OCI-LY7 (cell line): ENCODE measurements at regions not wholly inside any gene's neighbourhood (a gene's known extent, or its start where the extent isn't known, plus 50 kb on each side); places are given as distances from the start of the nearest gene placed in this dataset.

Source experiments
- BruUV-seq: library from RNA; stranded (reverse); fragments of 400-500 nt; replicated peaks from 2 replicates; lab custom pipeline; 2021; lab: Mats Ljungman, UMichigan
- CTCF ChIA-PET: fragments of 300-600 bp; sonication (Branson Sonifier 250); formaldehyde crosslinking; loops from one replicate; lab custom pipeline; 2022; ENCODE audit warnings: antibody characterized with exemption; ENCODE audit not compliant: unreplicated experiment; lab: Charles Lee
- POLR2A ChIA-PET: fragments of 300-600 bp; sonication (Branson Sonifier 250); formaldehyde crosslinking; loops from one replicate; lab custom pipeline; 2022; ENCODE audit warnings: antibody characterized with exemption; lab: Charles Lee
- DNase-seq: peaks from one replicate; pipeline ENCODE4 v3.0.0-alpha.2; 2015; ENCODE audit warnings: low spot score
- H2AFZ ChIP-seq: fragments of 200-600 bp; sonication (generic), shearing (Covaris generic); 2 replicates; pipeline ENCODE4 v1.6.1; 2014; ENCODE audit warnings: mild to moderate bottlenecking, antibody characterized with exemption, low read length, moderate library complexity
- H3K27ac ChIP-seq: fragments of 200-600 bp; sonication (generic); 2 replicates; pipeline ENCODE4 v1.5.1; 2014; ENCODE audit warnings: mixed run types, low read depth, mild to moderate bottlenecking, moderate library complexity, low read length, inconsistent platforms; ENCODE audit not compliant: poor library complexity, severe bottlenecking
- H3K36me3 ChIP-seq: fragments of 200-600 bp; sonication (generic); 2 replicates; pipeline ENCODE4 v1.6.1; 2014; ENCODE audit warnings: mild to moderate bottlenecking, antibody characterized with exemption, low read length, moderate library complexity, mixed read lengths; ENCODE audit not compliant: insufficient read depth
- H3K4me1 ChIP-seq: fragments of 200-600 bp; sonication (generic); 2 replicates; pipeline ENCODE4 v1.5.1; 2014; ENCODE audit warnings: mild to moderate bottlenecking, low read length; ENCODE audit not compliant: insufficient read depth, poor library complexity, severe bottlenecking
- H3K4me2 ChIP-seq: fragments of 200-600 bp; sonication (generic); 2 replicates; pipeline ENCODE4 v1.6.1; 2014; ENCODE audit warnings: mild to moderate bottlenecking, low read length
- H3K4me3 ChIP-seq: fragments of 200-600 bp; sonication (generic); 2 replicates; pipeline ENCODE4 v1.5.1; 2014; ENCODE audit warnings: mild to moderate bottlenecking, low read depth, low read length; ENCODE audit not compliant: poor library complexity, severe bottlenecking
- H3K79me2 ChIP-seq: fragments of 200-600 bp; sonication (generic); 2 replicates; pipeline ENCODE4 v1.6.1; 2016; ENCODE audit warnings: low read depth, mild to moderate bottlenecking, low read length, moderate library complexity, mixed read lengths; ENCODE audit not compliant: insufficient read depth
- H3K9me2 ChIP-seq: fragments of 200-600 bp; sonication (generic); 2 replicates; pipeline ENCODE4 v1.6.1; 2016; ENCODE audit warnings: mild to moderate bottlenecking, low read length, mixed read lengths; ENCODE audit not compliant: insufficient read depth
- H3K9me3 ChIP-seq: fragments of 200-600 bp; sonication (generic); 2 replicates; pipeline ENCODE4 v1.6.1; 2014; ENCODE audit warnings: mild to moderate bottlenecking, mixed run types, low read length, mixed read lengths
- H4K20me1 ChIP-seq: fragments of 200-600 bp; sonication (generic); 2 replicates; pipeline ENCODE4 v1.6.1; 2014; ENCODE audit warnings: mild to moderate bottlenecking, antibody characterized with exemption, low read length, moderate library complexity, mixed read lengths; ENCODE audit not compliant: insufficient read depth
- CTCF ChIP-seq: fragments of 200-600 bp; sonication (generic); conservative IDR thresholded peaks from 2 replicates; pipeline ENCODE4 v1.5.1; 2014; ENCODE audit warnings: mild to moderate bottlenecking, antibody characterized with exemption, low read length, moderate library complexity, mixed read lengths
- EZH2phosphoT487 ChIP-seq: fragments of 200-600 bp; sonication (generic); IDR thresholded peaks from 2 replicates; pipeline ENCODE4 v1.6.1; 2018; ENCODE audit warnings: low read depth, borderline replicate concordance, mild to moderate bottlenecking, mixed run types, antibody characterized with exemption, low read length, moderate library complexity, mixed read lengths
- intact Hi-C: fragments of 100-400 bp; cut with micrococcal nuclease; formaldehyde crosslinking; loops from one replicate; pipeline ENCODE4 v1.10.0; 2022; ENCODE audit not compliant: unreplicated experiment

- DNase-seq = no peak
- no peaks in the 10 kb centered on the region for H4K20me1 ChIP-seq
- no peak overlapping the region for H2AFZ ChIP-seq
- BruUV-seq = no TSS peak
- no peak overlapping the region for H3K4me3 ChIP-seq
- TF ChIP-seq CTCF (no peak), EZH2phosphoT487 (no peak)
- no peaks in the 10 kb centered on the region for H3K9me3 ChIP-seq
- peaks cover 88% of the 10 kb centered on the region for H3K36me3 ChIP-seq
- H3K79me2 ChIP-seq = no peaks in the 10 kb centered on the region
- H3K9me2 ChIP-seq = no peaks in the 10 kb centered on the region
- no peak overlapping the region for H3K4me2 ChIP-seq
- H3K4me1 ChIP-seq = peaks cover 18% of the 10 kb centered on the region
- ChIA-PET POLR2A (interaction anchor here (1.6 to 1.8 kb wide), 2 partner anchors 13 to 33 kb away, joined by 4 to 6 read pairs; no protein-coding TSS in a partner anchor), CTCF (no interaction called here)
- intact Hi-C loops = no loop called here
- H3K27ac ChIP-seq = no peak overlapping the region
Observed at GRCh38 chrY:19600711-19601110, 143.8 kb downstream of the KDM5D start.

GRCh38 chrY:19590235-19590634 lies 154.3 kb downstream of the KDM5D start:
- H3K9me3 ChIP-seq = no peaks in the 10 kb centered on the region
- no peaks in the 10 kb centered on the region for H3K4me1 ChIP-seq
- no peaks in the 10 kb centered on the region for H4K20me1 ChIP-seq
- BruUV-seq = no TSS peak
- no peak for DNase-seq
- H3K36me3 ChIP-seq = peaks cover 74% of the 10 kb centered on the region
- ChIA-PET CTCF (no interaction called here), POLR2A (interaction anchor here (2.1 kb wide), 1 partner anchor 23 kb away, joined by 8 read pairs; no protein-coding TSS in a partner anchor)
- peaks cover 21% of the 10 kb centered on the region for H3K79me2 ChIP-seq
- H3K4me3 ChIP-seq = no peak overlapping the region
- no peak overlapping the region for H3K4me2 ChIP-seq
- no peaks in the 10 kb centered on the region for H3K9me2 ChIP-seq
- intact Hi-C loops = no loop called here
- TF ChIP-seq CTCF (no peak), EZH2phosphoT487 (no peak)
- no peak overlapping the region for H3K27ac ChIP-seq
- H2AFZ ChIP-seq = no peak overlapping the region

GRCh38 chrY:19589664-19590063 lies 154.9 kb downstream of the KDM5D start:
- no peak for TF ChIP-seq CTCF
- TF ChIP-seq EZH2phosphoT487 = no peak
- H4K20me1 ChIP-seq = no peaks in the 10 kb centered on the region
- peaks cover 27% of the 10 kb centered on the region for H3K79me2 ChIP-seq
- no peak overlapping the region for H3K27ac ChIP-seq
- no peak for DNase-seq
- intact Hi-C loops = no loop called here
- H2AFZ ChIP-seq = no peak overlapping the region
- peaks cover 75% of the 10 kb centered on the region for H3K36me3 ChIP-seq
- ChIA-PET CTCF (no interaction called here), POLR2A (interaction anchor here (0.7 to 2.1 kb wide), 2 partner anchors 10 to 22 kb away, joined by 3 to 8 read pairs; no protein-coding TSS in a partner anchor)
- H3K4me3 ChIP-seq = no peak overlapping the region
- no peaks in the 10 kb centered on the region for H3K9me3 ChIP-seq
- no peaks in the 10 kb centered on the region for H3K9me2 ChIP-seq
- no peak overlapping the region for H3K4me2 ChIP-seq
- BruUV-seq = no TSS peak
- H3K4me1 ChIP-seq = no peaks in the 10 kb centered on the region
